NCI-H2227 (cell line): ENCODE measurements at regions not wholly inside any gene's neighbourhood (a gene's known extent, or its start where the extent isn't known, plus 50 kb on each side); places are given as distances from the start of the nearest gene placed in this dataset.

Source experiments
- DNase-seq: peaks from one replicate; lab custom pipeline; 2025; ENCODE audit not compliant: unreplicated experiment; lab: John Stamatoyannopoulos, UW

DNA sequence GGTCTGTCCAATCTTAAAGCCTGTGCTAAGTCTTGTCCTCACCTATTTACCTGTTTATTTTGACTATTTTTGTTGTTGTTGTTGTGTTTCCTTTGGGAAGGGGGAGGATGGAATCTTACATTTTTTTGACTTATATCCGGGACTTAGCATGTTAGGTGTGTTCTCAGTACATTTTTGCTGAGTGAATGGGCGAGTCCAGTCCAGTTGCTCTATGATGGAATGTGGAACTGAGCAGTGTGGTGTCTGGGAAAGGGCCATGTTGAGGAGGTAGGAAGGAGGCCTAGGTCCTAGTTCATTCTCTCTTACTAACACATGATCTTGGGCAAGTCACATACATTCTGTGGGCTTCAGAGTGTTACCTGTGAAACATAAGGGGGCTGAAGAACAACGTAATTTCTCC, 80.9 kb upstream of the SLC38A2 start:
- DNase-seq = no peak

DNA sequence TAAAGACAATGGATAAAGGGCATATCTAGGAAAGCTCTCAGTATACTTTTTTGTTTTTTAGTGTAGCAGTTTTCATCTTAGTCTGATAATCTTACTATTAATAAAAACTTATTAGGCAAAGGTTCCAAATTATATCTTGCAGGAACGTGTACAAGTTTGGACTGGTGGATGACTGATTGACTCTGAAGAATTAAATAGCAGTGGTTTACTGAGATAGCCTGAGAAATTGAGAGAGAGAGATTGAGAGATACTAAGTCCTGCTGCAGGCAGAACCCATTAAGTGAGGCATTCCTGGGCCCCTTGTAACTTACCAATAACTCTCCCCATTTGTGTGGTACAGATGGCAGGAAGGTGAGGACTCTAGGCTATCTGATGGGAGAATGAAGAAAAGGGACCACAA, 80.2 kb upstream of the SLC38A2 start:
- DNase-seq = no peak

DNA sequence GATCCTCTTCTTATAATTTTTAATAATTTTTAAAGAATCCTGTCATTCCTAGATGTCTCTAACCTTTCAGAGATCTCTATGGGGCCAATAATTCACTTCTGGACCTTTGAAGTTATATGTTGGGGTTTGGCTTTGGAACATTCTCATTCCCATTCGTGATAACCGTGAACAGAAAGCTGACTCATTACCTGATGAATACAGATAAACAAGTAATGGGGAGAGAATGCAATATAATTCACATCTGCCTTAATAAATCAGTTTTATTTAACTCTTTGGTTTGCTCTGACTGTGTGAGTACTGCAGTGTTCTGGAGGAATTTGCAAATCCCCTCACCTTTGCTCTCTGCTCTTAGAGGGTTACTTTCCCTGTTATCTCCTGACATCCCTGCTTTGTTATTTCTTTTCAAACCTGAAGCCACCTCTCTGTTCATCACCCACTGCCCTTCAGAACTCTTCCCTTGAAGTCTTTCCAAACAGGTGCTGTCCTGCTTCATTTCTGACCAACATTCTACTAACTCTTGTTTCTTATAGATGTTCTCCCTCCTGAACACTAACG, 79.6 kb upstream of the SLC38A2 start:
- DNase-seq = no peak

DNA sequence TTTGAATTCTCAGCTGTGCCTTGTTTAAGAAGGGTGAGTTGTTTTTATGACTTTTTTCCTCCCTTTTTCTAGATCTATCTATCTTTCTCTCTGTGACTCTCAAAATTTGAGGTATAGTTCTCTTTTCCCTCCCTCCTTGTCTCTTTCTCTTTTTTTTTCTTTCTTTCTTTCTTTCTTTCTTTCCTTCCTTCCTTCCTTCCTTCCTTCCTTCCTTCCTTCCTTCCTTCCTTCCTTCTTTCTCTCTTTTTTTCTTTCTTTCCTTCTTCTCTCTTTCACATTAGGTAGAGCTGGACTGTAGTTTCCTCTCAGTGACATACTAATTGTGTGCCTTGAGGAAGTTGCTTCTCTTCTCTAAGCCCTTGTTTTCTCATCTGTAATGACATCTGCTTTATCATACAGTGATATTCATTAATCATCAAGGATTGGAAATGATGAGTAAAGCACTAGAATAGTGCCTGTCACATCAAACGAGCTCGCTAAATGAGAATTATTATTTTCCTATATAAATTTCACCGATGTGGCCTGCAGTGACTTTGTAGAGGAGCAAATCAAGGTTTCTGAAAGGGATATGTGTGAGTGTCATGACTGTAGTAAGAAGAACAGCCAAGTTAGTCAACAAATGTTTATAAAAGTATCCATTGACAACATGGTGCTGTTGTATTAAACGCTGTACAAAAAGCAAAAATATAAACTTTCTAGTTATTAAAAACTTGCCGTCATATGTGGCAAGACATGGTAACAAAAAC, 78.9 kb upstream of the SLC38A2 start:
- DNase-seq = no peak

DNA sequence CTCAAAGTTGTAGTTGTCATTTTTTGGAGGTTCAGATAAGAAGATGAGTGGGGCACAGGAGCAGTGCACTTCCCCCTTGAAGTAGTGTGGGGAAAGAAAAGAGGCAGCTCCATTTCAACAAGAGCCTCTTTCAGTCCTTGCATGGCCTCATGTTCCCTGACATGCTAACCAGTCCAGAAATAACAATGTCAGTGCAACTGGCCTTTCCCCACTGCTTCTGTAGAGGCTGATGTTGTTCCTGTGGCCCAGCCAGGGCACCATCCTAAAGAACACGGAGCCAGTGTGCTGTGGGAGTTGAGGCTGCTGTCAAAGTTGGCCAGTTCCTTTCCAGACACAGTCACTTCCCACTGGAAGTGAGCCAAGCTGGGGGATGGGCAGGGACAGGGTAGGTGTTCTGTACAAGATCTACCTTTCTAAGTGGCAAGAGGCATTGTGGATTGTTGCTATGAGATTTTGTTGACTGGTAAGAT, 77.7 kb upstream of the SLC38A2 start:
- DNase-seq = no peak

DNA sequence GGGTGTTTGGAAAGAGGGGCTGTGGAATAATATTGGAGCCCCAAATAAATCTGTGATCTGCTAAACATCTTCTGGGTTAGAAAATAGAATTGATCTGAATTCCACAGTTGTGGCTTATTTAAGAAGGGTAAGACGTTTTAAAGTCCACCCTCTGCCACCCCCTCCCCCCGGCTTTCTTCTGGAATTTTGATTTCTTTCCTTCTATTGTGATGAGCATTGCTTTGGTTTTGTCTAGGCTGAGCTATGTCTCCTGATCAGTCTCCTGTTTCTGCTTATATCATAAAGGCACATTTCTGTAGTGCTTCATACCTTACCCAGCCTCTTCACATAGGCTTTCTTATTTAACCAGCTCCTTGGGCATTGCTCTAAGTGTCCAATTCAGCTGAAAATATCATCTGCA, 77.3 kb upstream of the SLC38A2 start:
- no peak for DNase-seq

DNA sequence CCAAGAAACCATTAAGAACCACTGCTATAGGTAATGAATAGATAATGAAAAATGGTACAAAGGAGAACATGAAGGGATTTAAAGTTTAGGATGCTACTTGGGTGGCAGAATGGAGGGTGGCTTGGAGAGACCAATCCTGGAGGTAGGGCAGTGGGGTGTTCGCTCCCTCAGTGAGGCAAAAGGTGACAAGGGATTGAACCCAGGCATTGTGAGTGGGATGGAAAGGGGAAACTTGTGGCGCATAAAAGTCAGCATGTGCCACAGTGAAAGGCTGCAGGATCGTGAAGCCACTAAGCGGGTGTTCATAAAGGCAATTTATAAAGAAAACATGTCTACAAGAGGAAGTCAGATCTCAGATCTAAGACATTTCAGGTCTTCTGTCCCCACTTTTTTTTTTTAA, 76.7 kb upstream of the SLC38A2 start:
- DNase-seq = no peak

DNA sequence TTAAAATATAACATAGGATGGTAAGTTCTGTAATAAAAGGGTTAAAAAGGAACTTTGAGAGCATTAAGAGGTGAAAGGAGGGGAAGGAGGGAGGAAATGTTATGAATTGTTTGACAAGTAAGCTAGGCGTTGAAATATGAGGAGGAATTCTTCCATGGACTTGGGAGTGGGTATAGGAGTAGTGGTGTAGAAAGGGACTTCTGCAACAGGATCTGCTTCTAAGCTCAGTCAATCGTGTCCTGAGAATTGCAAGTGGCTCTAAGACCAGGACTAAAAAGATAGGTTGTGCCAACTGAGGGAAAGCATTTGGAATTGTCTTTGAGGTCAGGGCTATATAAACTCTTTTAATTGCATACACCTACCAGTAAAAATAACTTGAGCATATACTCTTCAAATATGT, 74.1 kb upstream of the SLC38A2 start:
- DNase-seq = no peak

DNA sequence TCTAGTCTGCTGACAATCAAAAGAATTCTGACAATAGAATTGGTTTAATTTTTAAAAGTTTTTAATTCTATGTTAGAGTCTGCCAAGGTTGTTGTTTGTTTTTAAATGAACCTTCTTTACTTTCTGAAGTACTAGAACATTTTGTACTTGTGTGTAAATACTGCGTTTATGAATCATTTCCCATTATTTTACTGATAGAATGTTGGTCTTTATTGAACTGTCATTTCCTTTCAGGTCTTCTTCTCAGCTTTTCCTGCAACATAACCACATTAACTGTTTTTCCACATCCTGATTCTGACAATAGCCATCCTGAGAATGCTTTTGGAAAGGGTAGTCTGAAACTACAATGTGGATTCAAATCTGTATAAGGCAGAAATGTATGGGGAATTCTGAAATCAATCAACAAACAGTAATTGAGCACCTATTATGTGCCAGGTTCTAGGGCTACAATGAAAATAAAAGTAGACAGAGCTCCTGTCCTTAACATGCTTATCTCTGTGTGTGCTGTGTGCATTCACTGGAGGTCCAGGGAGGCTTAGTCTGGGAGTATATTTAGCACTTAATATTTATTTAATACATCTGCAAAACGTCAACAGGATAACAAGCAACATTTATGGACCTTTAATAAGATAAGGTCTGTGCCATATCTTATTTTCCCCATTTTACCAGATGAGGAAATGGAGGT, 73.1 kb upstream of the SLC38A2 start:
- DNase-seq = no peak

DNA sequence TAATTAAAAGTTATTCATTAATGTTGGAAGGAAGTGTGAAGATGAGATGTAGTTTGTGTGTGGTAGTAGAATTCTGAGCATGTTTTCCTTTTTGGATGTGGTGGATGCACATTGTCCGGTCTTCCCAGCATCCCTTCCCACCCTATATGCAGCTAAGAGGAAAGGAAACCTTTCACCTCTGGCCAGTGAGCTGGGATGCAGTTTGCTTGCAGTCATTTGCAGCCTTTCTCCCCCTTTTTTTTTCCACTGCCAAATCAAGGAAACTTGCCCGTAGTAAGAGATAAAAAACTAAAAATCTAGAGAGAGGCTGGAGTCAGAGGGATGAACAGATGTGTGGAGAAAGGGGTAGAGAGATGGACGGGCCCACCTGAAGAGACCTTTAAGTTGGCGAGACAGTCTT, 72.5 kb upstream of the SLC38A2 start:
- DNase-seq = no peak

DNA sequence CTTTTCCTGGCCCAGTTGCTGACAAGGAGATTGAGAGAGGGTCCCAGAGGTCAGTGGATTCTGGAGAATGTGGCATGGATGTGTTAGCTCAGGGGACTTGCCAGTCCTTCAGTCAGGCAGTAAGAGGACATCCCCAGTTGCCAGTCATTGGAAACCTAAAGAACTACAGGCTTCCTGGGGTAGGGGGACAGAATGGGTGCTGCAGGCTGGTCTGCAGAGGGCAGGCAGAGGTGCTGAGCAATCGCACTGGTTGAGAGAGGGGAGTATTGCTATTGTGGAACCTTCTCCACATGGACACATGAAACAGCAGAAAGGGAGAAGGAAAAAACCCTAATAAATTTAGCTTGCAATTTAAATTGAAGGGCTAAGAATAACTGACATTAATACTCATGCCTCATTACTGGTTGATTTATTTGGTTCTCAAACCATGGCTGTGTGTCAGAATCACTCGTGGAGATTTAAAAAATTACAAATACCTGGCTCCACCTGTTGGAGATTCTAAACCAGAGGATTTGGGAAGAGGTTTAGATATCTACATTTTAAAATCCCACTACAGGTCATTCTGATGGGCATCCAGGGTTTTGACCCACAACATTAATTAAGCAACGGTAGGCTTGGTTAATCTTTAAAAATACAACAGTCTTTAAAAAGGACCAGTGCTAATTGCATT, 71.2 kb upstream of the SLC38A2 start:
- no peak for DNase-seq

DNA sequence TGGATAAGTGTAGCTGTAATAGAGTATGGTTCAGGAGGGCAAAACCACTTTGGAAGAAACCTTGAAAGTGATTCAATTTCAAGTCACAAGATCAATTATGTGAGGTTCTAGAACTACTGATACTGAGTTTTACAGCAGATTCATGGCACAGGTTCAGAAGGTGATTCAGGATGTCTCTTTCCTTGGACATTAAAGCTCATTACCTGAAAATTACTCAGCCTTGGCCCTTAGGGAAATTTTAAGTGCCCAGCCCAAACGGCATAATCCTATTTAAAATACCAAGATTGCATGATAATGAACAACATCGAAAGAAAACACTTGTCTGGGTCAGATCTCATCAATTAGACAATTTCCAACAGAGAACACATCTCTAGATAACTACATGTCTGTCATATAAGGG, 70.2 kb upstream of the SLC38A2 start:
- DNase-seq = peak; percentile 2

DNA sequence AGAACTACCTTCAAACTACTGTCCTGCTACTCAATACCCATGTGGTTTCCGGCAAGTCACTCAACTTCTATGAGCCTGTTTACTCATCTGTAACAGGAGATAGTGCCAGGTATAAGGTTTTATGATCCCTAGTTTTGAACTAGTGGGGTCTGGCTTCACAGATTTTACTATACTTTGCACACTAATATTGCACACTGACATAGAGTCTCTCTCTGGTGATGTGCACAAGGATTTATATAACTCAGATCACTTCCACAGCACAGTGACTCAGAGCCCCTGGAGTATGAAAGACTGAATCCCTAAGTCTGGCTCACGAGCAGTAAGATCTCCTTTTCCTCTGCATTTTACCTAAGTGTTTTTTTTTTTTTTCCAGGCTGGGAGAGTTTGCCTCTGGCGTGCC, 69.7 kb upstream of the SLC38A2 start:
- no peak for DNase-seq

DNA sequence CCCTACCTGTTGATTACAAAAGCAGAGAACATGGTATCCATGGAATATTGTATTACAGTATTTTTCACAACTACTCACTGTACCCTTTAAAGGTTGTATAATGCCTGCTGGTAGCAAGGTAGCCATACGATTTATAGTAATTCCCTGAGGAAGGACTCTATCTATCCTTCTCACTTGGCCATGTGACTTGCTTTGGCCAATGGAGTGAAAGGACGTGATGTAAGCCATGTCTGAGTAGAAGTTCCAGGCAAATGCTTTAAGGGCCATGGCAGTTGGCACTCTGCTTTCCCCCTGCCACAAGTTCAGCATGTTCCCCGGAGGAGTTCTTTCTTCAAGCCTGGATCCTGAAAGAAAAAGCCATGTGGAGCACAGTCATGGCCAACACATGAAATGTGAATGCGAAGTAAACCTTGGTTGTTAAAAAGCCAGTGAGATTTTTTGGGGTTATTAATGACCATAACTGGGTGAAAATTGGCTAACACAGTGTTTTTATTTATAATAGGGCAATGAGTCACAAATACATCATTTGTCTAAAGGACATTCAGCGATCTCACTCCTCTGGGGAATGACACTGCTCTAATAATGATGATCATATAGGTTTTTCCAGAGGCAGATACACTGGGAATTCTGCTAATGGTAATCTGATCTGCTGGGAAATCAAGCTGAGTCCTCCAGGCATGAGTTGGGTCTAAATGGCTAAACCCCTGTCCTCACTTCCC, 67.4 kb upstream of the SLC38A2 start:
- DNase-seq = no peak

DNA sequence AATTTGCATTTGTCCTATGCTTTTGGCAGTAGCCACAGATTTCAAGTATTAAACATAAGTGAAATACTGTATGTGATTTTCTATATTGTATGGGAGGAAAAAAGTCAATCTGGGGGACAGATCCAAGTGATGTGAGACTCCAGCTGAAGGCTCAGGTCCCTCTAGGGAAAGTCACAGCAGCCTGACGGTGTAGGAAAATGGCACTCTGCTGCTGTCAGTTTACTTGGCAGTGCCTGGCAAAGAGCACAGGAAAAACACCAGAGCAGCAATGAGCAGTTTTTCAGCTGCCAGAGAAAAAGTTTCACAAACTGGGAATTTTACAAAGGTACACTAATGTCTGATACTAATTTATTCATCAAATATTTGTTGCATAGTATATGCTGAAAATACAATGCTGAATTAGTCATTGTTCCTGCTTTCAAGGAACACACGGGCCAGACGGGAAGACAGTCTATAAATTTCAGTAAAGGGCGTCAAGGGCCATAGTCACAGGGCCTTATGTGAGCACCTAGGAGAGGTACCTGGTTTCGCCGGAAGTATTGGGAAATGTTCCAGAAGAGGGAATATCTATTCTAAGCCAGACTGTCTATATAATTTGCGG, 66.2 kb upstream of the SLC38A2 start:
- no peak for DNase-seq

DNA sequence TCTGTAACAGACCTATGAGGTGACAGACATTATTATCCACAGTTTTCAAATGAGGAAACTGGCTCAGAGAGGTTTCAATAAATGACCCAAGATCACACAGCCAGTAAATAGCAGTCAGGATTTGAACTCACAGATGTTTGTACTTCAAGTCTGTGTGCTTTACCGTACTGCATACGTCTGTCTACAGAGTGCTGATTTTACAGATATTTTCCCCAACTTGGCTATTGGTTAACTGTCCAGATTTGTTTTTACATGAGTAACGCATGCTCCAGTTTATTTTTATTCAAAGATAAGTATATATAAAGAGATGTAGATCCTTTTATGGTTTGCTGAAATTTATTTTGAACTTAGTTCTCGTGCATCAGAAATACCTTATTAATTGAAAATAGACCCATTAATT, 65.7 kb upstream of the SLC38A2 start:
- no peak for DNase-seq

DNA sequence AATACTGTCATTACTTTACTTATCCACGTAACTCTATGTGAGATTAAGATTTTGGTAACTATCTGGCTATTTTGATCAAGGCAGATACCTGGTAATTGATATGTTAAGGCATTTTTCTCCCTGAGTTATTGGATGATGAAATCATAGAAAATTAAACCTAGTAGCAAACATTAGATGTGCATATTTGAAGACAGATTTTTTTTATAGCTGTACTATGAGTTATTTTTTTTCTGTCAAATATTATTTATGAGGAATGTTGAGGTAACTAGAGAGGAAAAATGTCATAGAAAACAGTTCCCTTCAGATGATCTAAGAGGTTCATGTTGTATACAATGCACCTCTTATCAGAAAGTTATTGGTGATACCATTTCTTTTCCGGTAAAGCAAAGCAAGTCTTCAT, 64.9 kb upstream of the SLC38A2 start:
- no peak for DNase-seq

DNA sequence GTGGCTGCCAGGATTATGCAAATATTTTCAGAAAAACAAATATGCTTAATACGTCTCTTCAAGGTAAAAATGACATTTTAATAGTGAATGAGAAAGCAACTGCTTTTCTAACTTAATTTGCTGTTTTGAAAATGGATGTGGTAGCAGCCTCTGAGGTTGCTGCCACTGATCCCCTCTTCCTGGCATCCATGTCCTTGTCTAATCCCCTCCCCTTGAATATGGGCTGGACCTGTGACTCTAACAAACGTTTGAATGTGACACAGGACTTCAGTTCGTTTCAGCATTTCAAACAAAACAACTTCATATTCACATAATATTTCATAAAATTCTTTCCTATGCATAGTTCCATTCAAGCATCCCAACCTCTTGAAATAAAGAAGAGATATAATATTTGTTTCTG, 64.2 kb upstream of the SLC38A2 start:
- no peak for DNase-seq

DNA sequence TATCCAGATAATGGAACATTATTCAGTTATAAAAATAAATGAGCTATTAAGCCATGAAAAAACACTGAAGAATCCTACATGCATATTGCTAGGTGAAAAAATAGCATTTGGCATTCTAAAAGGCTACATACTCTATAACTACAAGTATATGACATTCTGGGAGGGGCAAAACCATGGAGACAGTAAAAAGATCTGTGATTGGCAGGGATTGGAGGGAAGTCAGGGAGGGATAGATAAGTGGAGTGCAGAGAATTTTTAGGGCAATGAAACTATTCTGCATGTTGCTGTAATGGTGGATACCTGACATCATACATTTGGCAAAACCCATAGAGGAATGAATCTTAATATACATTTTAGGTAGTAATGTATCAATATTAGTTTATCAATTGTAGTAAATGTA, 63.1 kb upstream of the SLC38A2 start:
- DNase-seq = no peak

DNA sequence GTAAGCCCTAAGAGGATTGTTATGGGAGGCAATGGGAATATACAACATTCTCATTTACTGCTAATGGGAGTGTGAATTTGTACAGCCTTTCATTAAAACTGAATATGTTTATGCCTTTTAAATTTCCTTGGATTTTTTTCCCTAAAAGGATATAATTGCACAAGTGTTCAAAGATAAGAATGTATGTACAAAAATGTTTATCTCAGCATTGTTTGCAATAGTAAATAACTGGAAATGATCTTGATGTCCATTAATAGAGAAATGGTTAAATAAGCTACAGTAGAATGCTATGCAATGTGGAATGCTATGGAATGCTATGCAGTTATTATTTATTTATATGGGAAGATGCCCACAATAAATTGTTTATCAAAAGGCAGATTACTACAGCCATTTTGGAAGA, 62.5 kb upstream of the SLC38A2 start:
- DNase-seq = no peak

DNA sequence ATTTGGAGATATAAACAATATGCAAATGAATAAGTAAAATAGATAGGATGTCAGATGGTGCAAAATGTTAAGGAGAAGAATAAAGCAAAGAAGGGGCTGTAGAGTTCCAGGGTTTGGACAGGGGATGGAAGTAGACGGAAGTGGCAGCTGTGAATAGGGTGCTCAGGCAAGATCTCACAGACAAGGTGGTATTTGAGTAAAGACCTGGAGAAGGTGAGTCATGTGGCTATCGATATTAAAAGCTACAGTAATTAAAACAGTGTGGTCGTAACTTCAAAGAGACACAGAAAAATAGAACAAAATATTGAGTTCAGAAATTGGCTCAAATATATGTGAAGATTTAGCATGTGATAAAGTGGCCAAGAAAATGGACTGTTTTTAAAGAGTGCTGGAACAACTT, 61.3 kb upstream of the SLC38A2 start:
- no peak for DNase-seq
